ENCODE measurements at regions not wholly inside any gene's neighbourhood (a gene's known extent, or its start where the extent isn't known, plus 50 kb on each side); places are given as distances from the start of the nearest gene placed in this dataset.
A peak's percentile ranks its signal among the peaks of the same experiment; 100 is the strongest.

- Mint-ChIP-seq H3K27ac (no peak overlapping the region), H3K9me3 (no peaks in the 10 kb centered on the region), H3K36me3 (no peaks in the 10 kb centered on the region), H3K4me1 (peaks cover 25% of the 10 kb centered on the region), H3K27me3 (ENCODE audit: low read depth) (no peaks in the 10 kb centered on the region), H3K4me3 (no peak overlapping the region)
- ATAC-seq (no peak), DNase-seq (ENCODE audit: low spot score) (no peak)
- ChIA-PET CTCF (no interaction called here), POLR2A (no interaction called here)
- TF ChIP-seq ZNF317 (CRISPR knock-in tag; IDR thresholded peaks at IDR 0.05; ENCODE audit: borderline replicate concordance, low read depth): no peak
- no peak for TF ChIP-seq IRF1 (CRISPR knock-in tag; IDR thresholded peaks at IDR 0.05)
- no peak for TF ChIP-seq GABPB1 (CRISPR knock-in tag; IDR thresholded peaks at IDR 0.05)
- TF ChIP-seq ATF1 (CRISPR knock-in tag; IDR thresholded peaks at IDR 0.05): no peak
- TF ChIP-seq PREB (CRISPR knock-in tag; IDR thresholded peaks at IDR 0.05; ENCODE audit: borderline replicate concordance): no peak
- TF ChIP-seq NFE2L1 (CRISPR knock-in tag; IDR thresholded peaks at IDR 0.05): no peak
- no peak for TF ChIP-seq ZNF281 (CRISPR knock-in tag; IDR thresholded peaks at IDR 0.05)
- TF ChIP-seq NFATC4 (CRISPR knock-in tag; IDR thresholded peaks at IDR 0.05): no peak
These were observed 1099.7 kb downstream of the BCL11B start for GRCh38 chr14:98172243-98172778.

- DNase-seq (ENCODE audit: low spot score): no peak
- peak; percentile 34 for ATAC-seq
- Mint-ChIP-seq H3K9me3 (no peaks in the 10 kb centered on the region), H3K27ac (no peak overlapping the region), H3K4me1 (peaks cover 25% of the 10 kb centered on the region), H3K27me3 (ENCODE audit: low read depth) (no peaks in the 10 kb centered on the region), H3K4me3 (no peak overlapping the region), H3K36me3 (no peaks in the 10 kb centered on the region)
- POLR2A ChIA-PET: no interaction called here
- CTCF ChIA-PET: interaction anchor here (0.6 kb wide), 1 partner anchor 1616 kb away, joined by 3 read pairs; no protein-coding TSS in a partner anchor
- TF ChIP-seq TEAD1 (CRISPR knock-in tag; IDR thresholded peaks at IDR 0.05): no peak
- no peak for TF ChIP-seq MYBL2 (CRISPR knock-in tag; IDR thresholded peaks at IDR 0.05)
- TF ChIP-seq ZNF232 (CRISPR knock-in tag; IDR thresholded peaks at IDR 0.05): no peak
- no peak for TF ChIP-seq NFE2L1 (CRISPR knock-in tag; IDR thresholded peaks at IDR 0.05)
- TF ChIP-seq ZNF671 (CRISPR knock-in tag; IDR thresholded peaks at IDR 0.05): no peak
- no peak for TF ChIP-seq PRRX2 (CRISPR knock-in tag; IDR thresholded peaks at IDR 0.05)
- TF ChIP-seq NFATC4 (CRISPR knock-in tag; IDR thresholded peaks at IDR 0.05): no peak
These were observed 1098.7 kb downstream of the BCL11B start for GRCh38 chr14:98173305-98173704.

- no peak overlapping the region for H3K27ac Mint-ChIP-seq
These were observed 1098.0 kb downstream of the BCL11B start for GRCh38 chr14:98174041-98174440.

More at GRCh38 chr14:98174041-98174440, 1098.0 kb downstream of the BCL11B start:
- Mint-ChIP-seq H3K4me1 (peaks cover 25% of the 10 kb centered on the region), H3K27me3 (ENCODE audit: low read depth) (no peaks in the 10 kb centered on the region), H3K9me3 (no peaks in the 10 kb centered on the region), H3K4me3 (no peak overlapping the region), H3K36me3 (no peaks in the 10 kb centered on the region)
- DNase-seq (ENCODE audit: low spot score): no peak
- POLR2A ChIA-PET: no interaction called here
- TF ChIP-seq ATF2 (CRISPR knock-in tag; IDR thresholded peaks at IDR 0.05; ENCODE audit: borderline replicate concordance, low read depth) (no peak), NFYB (CRISPR knock-in tag; conservative IDR thresholded peaks at IDR 0.05; ENCODE audit: low read depth) (no peak), ZNF232 (CRISPR knock-in tag; IDR thresholded peaks at IDR 0.05) (no peak)
- no peak for ATAC-seq
- CTCF ChIA-PET: interaction anchor here (0.6 kb wide), 1 partner anchor 1617 kb away, joined by 3 read pairs; no protein-coding TSS in a partner anchor

Data from WTC11 (cell line).